ENCODE measurements at regions not wholly inside any gene's neighbourhood (a gene's known extent, or its start where the extent isn't known, plus 50 kb on each side); places are given as distances from the start of the nearest gene placed in this dataset.

- H3K36me3 Mint-ChIP-seq (ENCODE audit: low read depth, unreplicated experiment) = no peaks in the 10 kb centered on the region
Observed at GRCh38 chr7:27377988-27378387, 135.4 kb downstream of the EVX1 start.

GRCh38 chr7:27382307-27382706 lies 139.7 kb downstream of the EVX1 start:
- no peaks in the 10 kb centered on the region for H3K4me1 Mint-ChIP-seq (ENCODE audit: unreplicated experiment)
- TF ChIP-seq CTCF (IDR thresholded peaks at IDR 0.05; ENCODE audit: unreplicated experiment) = no peak
- no peak for DNase-seq (ENCODE audit: low spot score)
- H3K27ac Mint-ChIP-seq (ENCODE audit: unreplicated experiment) = no peak overlapping the region
- H3K36me3 Mint-ChIP-seq (ENCODE audit: low read depth, unreplicated experiment) = no peaks in the 10 kb centered on the region
- H3K9me3 Mint-ChIP-seq (ENCODE audit: unreplicated experiment) = no peaks in the 10 kb centered on the region
- no peaks in the 10 kb centered on the region for H3K27me3 Mint-ChIP-seq (ENCODE audit: unreplicated experiment)
- H3K4me3 Mint-ChIP-seq (ENCODE audit: unreplicated experiment) = no peak overlapping the region

More at GRCh38 chr7:27377988-27378387, 135.4 kb downstream of the EVX1 start:
- TF ChIP-seq CTCF (IDR thresholded peaks at IDR 0.05; ENCODE audit: unreplicated experiment) = no peak
- peaks cover 18% of the 10 kb centered on the region for H3K4me1 Mint-ChIP-seq (ENCODE audit: unreplicated experiment)
- no peak for DNase-seq (ENCODE audit: low spot score)
- H3K4me3 Mint-ChIP-seq (ENCODE audit: unreplicated experiment) = no peak overlapping the region
- H3K27ac Mint-ChIP-seq (ENCODE audit: unreplicated experiment) = no peak overlapping the region
- no peaks in the 10 kb centered on the region for H3K9me3 Mint-ChIP-seq (ENCODE audit: unreplicated experiment)
- H3K27me3 Mint-ChIP-seq (ENCODE audit: unreplicated experiment) = no peaks in the 10 kb centered on the region

- no peaks in the 10 kb centered on the region for H3K27me3 Mint-ChIP-seq (ENCODE audit: unreplicated experiment)
- peaks cover 3% of the 10 kb centered on the region for H3K4me1 Mint-ChIP-seq (ENCODE audit: unreplicated experiment)
- no peak for TF ChIP-seq CTCF (IDR thresholded peaks at IDR 0.05; ENCODE audit: unreplicated experiment)
- no peak overlapping the region for H3K4me3 Mint-ChIP-seq (ENCODE audit: unreplicated experiment)
- H3K36me3 Mint-ChIP-seq (ENCODE audit: low read depth, unreplicated experiment) = no peaks in the 10 kb centered on the region
- no peaks in the 10 kb centered on the region for H3K9me3 Mint-ChIP-seq (ENCODE audit: unreplicated experiment)
- no peak overlapping the region for H3K27ac Mint-ChIP-seq (ENCODE audit: unreplicated experiment)
- no peak for DNase-seq (ENCODE audit: low spot score)
Observed at GRCh38 chr7:27386581-27386980, 144.0 kb downstream of the EVX1 start.

GRCh38 chr7:27387864-27388263 lies 145.3 kb downstream of the EVX1 start:
- no peak overlapping the region for H3K4me3 Mint-ChIP-seq (ENCODE audit: unreplicated experiment)
- no peak for DNase-seq (ENCODE audit: low spot score)
- H3K27me3 Mint-ChIP-seq (ENCODE audit: unreplicated experiment) = no peaks in the 10 kb centered on the region
- no peak overlapping the region for H3K27ac Mint-ChIP-seq (ENCODE audit: unreplicated experiment)
- H3K9me3 Mint-ChIP-seq (ENCODE audit: unreplicated experiment) = no peaks in the 10 kb centered on the region
- peaks cover 3% of the 10 kb centered on the region for H3K4me1 Mint-ChIP-seq (ENCODE audit: unreplicated experiment)
- no peak for TF ChIP-seq CTCF (IDR thresholded peaks at IDR 0.05; ENCODE audit: unreplicated experiment)
- H3K36me3 Mint-ChIP-seq (ENCODE audit: low read depth, unreplicated experiment) = no peaks in the 10 kb centered on the region

- Mint-ChIP-seq H3K4me1 (ENCODE audit: unreplicated experiment) (peaks cover 3% of the 10 kb centered on the region), H3K36me3 (ENCODE audit: low read depth, unreplicated experiment) (no peaks in the 10 kb centered on the region), H3K4me3 (ENCODE audit: unreplicated experiment) (no peak overlapping the region), H3K27ac (ENCODE audit: unreplicated experiment) (no peak overlapping the region), H3K9me3 (ENCODE audit: unreplicated experiment) (no peaks in the 10 kb centered on the region), H3K27me3 (ENCODE audit: unreplicated experiment) (no peaks in the 10 kb centered on the region)
- DNase-seq (ENCODE audit: low spot score) = no peak
- TF ChIP-seq CTCF (IDR thresholded peaks at IDR 0.05; ENCODE audit: unreplicated experiment) = no peak
Observed at GRCh38 chr7:27388561-27388960, 146.0 kb downstream of the EVX1 start.
